Ovary (tissue), 7 donors: ENCODE measurements at regions not wholly inside any gene's neighbourhood (a gene's known extent, or its start where the extent isn't known, plus 50 kb on each side); places are given as distances from the start of the nearest gene placed in this dataset.

Experiments
- DNase-seq, 5 donors: peaks; one replicate each; pipeline ENCODE4 v3.0.0-alpha.2; 2019 to 2020
- H3K27ac ChIP-seq, 2 donors: fragments of 200-600 bp; one replicate each; pipeline versions ENCODE4 v1.5.1 to v1.8.0; 2019 to 2022
- H3K27me3 ChIP-seq: fragments of 200-600 bp; one replicate; pipeline ENCODE4 v1.8.0; 2022
- H3K36me3 ChIP-seq: fragments of 200-600 bp; sonication (generic); one replicate; pipeline ENCODE4 v1.5.1; 2019
- H3K4me1 ChIP-seq: one replicate; pipeline ENCODE4 v1.8.1; 2013; ENCODE audit warnings: mild to moderate bottlenecking, moderate library complexity; ENCODE audit not compliant: insufficient read depth
- H3K4me3 ChIP-seq: fragments of 200-600 bp; sonication (generic); one replicate; pipeline ENCODE4 v1.5.1; 2017
- H3K9me3 ChIP-seq, 2 donors: fragments of 200-600 bp in 1 of 2; sonication (generic) in 1 of 2; one replicate each; pipeline versions ENCODE4 v1.5.1 to v1.8.1; 2013 to 2019; ENCODE audit warnings: mild to moderate bottlenecking in 1 of 2, moderate library complexity in 1 of 2
- EP300 ChIP-seq: sonication (generic); formaldehyde crosslinking; IDR thresholded peaks from one replicate; pipeline ENCODE4 v1.6.1; 2017; ENCODE audit warnings: antibody characterized with exemption
- POLR2A ChIP-seq: fragments of 450-650 bp; IDR thresholded peaks from one replicate; pipeline ENCODE4 v1.6.1; 2017; ENCODE audit warnings: antibody characterized with exemption, mild to moderate bottlenecking, moderate library complexity
- WGBS, 3 donors: extraction: QIAGEN DNeasy Blood & Tissue Kit in 1 of 3; methylation state at CpG; one replicate each; pipeline versions ENCODE4 v1.1.5 to v1.1.7; 2013 to 2017; 5-methylcytosine and 5-hydroxymethylcytosine counted together
- intact Hi-C, 4 donors: fragments of 100-400 bp; cut with DNase I; formaldehyde crosslinking; loops; one replicate each; pipeline versions ENCODE4 v1.11.0 to v1.15.1; 2022 to 2023
- TF ChIP-seq, protein P1 (sequence below), 3 donors: fragments of 450-650 bp in 2 of 3; fragments of 200-600 bp in 1 of 3; IDR thresholded peaks; one replicate each; pipeline versions ENCODE4 v1.5.1 to v1.8.0; 2016 to 2022; ENCODE audit warnings: antibody characterized with exemption in 3 of 3, mild to moderate bottlenecking in 1 of 3
- donor health status: DM: no; HTN: no; CAD: no; lungs with moderate emphysema.
- donor health status: DM: no; HTN: no; CAD: no.
- donor health status: Bipolar disorder and iron deficiency.
- donor health status: DM: no; HTN: no; CAD: no.
- donor health status: DM: yes; HTN: yes; CAD: no.

DNA sequence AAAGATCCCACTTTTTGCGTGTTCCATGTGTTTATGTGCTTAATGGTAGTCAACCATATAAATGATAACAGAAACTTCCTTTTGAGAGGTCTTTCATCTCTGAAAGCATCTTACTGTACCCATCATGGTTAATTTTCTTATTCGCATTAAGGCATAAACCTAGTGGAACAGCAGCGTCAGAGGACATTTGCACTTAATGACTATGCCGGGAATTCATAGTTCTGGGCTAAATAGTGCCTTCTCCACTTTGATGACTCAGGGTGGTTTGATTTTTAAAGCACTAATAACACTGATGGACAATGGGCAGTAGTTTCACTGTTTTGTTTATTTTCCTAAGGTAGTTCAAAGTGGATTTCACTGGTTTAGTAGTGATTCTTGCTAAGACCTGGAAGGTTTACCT, 455.3 kb downstream of the DIPK2A start:
- no peak for TF ChIP-seq EP300
- no peak for TF ChIP-seq POLR2A
- TF ChIP-seq, protein P1, sequence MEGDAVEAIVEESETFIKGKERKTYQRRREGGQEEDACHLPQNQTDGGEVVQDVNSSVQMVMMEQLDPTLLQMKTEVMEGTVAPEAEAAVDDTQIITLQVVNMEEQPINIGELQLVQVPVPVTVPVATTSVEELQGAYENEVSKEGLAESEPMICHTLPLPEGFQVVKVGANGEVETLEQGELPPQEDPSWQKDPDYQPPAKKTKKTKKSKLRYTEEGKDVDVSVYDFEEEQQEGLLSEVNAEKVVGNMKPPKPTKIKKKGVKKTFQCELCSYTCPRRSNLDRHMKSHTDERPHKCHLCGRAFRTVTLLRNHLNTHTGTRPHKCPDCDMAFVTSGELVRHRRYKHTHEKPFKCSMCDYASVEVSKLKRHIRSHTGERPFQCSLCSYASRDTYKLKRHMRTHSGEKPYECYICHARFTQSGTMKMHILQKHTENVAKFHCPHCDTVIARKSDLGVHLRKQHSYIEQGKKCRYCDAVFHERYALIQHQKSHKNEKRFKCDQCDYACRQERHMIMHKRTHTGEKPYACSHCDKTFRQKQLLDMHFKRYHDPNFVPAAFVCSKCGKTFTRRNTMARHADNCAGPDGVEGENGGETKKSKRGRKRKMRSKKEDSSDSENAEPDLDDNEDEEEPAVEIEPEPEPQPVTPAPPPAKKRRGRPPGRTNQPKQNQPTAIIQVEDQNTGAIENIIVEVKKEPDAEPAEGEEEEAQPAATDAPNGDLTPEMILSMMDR (IDR thresholded peaks at IDR 0.05): no peak
- no peaks in the 10 kb centered on the region for H3K27me3 ChIP-seq
- no peak overlapping the region for H3K27ac ChIP-seq
- WGBS, 3 donors: 93 to 99% (median 96%) methylated on average over 4 of the region's 4 CpGs
- DNase-seq: no peak
- no peaks in the 10 kb centered on the region for H3K4me1 ChIP-seq
- intact Hi-C loops: no loop called here
- H3K9me3 ChIP-seq: no peaks in the 10 kb centered on the region
- no peaks in the 10 kb centered on the region for H3K36me3 ChIP-seq
- H3K4me3 ChIP-seq: no peak overlapping the region

DNA sequence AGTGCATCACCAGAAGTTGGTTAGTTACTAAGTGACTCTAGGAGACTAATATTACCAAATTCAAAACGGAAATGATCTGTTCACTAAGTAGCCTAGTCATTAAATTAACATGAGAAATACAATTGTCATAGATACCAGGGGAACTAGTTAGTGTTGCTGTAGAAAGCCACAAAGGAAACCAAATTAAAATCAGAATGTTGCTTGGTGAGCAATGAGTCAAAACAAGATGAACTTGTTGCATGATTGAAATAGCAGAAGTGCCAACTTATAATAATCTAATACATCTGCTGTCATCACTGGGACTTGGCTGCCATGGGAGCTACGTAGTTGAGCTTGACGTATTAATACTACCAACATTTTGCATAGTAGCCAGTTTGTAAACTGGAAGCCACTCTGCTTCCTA, 458.1 kb downstream of the DIPK2A start:
- intact Hi-C loops: no loop called here
- no peak for DNase-seq
- H3K4me1 ChIP-seq: no peaks in the 10 kb centered on the region
- 76 to 90% (median 77%) methylated on average over 3 of the region's 3 CpGs for WGBS, 3 donors
- no peak overlapping the region for H3K4me3 ChIP-seq
- H3K9me3 ChIP-seq: no peaks in the 10 kb centered on the region
- H3K27me3 ChIP-seq: no peaks in the 10 kb centered on the region
- TF ChIP-seq, protein P1 (IDR thresholded peaks at IDR 0.05): no peak
- no peak for TF ChIP-seq EP300
- TF ChIP-seq POLR2A: no peak
- no peaks in the 10 kb centered on the region for H3K36me3 ChIP-seq
- H3K27ac ChIP-seq: no peak overlapping the region

DNA sequence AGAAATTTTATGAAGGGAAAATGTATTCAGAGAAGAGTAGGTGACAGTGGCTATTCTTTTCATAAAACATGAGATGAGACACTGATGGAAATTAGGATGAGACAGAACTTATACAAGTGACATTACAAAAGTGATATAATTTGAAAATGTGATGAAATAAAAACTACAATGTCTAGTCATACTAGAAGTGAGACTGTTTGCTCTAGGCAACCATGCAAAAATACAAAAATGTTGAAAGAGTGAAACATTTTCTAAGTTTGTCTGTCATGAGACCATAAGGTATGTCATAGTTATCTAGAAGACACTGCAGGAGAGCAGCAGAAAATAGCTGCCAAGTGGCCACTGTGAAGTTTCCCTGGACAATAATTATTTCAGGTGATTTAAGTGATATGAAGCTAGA, 459.5 kb downstream of the DIPK2A start:
- Histone ChIP-seq H3K27ac (no peak overlapping the region), H3K4me3 (no peak overlapping the region), H3K9me3 (no peaks in the 10 kb centered on the region), H3K4me1 (no peaks in the 10 kb centered on the region), H3K36me3 (no peaks in the 10 kb centered on the region), H3K27me3 (no peaks in the 10 kb centered on the region)
- intact Hi-C loops: no loop called here
- no peak for DNase-seq
- TF ChIP-seq EP300: no peak
- no peak for TF ChIP-seq POLR2A
- TF ChIP-seq, protein P1 (IDR thresholded peaks at IDR 0.05): no peak

DNA sequence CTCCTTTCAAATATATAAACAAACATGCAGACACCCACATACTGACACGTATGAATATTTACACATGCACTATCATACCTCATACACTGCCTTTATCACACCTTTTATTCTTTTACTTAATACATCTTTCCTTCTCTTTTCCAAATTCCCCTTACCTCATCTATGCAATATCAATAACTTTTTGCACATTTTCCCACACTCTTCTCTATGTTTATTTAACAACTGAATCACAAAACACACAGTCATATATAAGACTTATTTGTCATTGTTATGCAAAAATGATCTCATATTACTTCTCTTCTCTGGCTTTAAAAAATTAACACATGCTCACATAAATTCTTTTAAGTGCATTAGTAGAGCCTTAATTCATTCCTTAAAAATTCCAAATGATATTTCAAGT, 461.4 kb downstream of the DIPK2A start:
- no peak overlapping the region for H3K4me3 ChIP-seq
- intact Hi-C loops: no loop called here
- TF ChIP-seq EP300: no peak
- TF ChIP-seq, protein P1 (IDR thresholded peaks at IDR 0.05): no peak
- TF ChIP-seq POLR2A: no peak
- no peaks in the 10 kb centered on the region for H3K9me3 ChIP-seq
- H3K27ac ChIP-seq: no peak overlapping the region
- H3K4me1 ChIP-seq: no peaks in the 10 kb centered on the region
- WGBS, 3 donors: 67 to 76% (median 71%) methylated on average over 1 of the region's 1 CpG
- no peak for DNase-seq
- H3K27me3 ChIP-seq: no peaks in the 10 kb centered on the region
- no peaks in the 10 kb centered on the region for H3K36me3 ChIP-seq

DNA sequence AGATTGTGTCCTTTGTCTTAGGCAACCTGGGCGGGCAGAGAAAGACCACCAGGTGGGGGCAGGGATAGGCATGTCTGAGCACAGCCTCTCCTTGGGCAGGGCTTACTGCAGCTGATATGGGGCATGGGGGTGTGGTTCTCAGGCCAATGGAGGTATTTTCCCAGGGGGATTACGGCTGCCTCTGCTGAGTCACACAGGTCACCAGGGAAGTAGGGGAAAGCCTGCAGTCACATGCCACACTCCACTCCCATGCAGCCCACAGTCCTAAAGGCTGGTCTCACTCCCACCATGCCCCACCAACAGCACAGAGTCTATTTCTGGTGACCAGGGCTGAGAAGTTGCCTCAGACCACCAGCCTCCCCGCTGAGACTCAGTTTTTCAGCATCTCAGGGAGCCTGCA, 466.4 kb downstream of the DIPK2A start:
- Histone ChIP-seq H3K27ac (no peak overlapping the region), H3K4me3 (no peak overlapping the region), H3K36me3 (no peaks in the 10 kb centered on the region), H3K4me1 (no peaks in the 10 kb centered on the region), H3K27me3 (no peaks in the 10 kb centered on the region), H3K9me3 (no peaks in the 10 kb centered on the region)
- intact Hi-C loops: no loop called here
- no peak for DNase-seq
- WGBS, 3 donors: 96 to 97% (median 96%) methylated on average over 2 to 3 of the region's 3 CpGs
- TF ChIP-seq, protein P1 (IDR thresholded peaks at IDR 0.05): no peak
- TF ChIP-seq POLR2A (no peak), EP300 (no peak)
